RKO (cell line): ENCODE measurements at regions not wholly inside any gene's neighbourhood (a gene's known extent, or its start where the extent isn't known, plus 50 kb on each side); places are given as distances from the start of the nearest gene placed in this dataset.
"Not testable (repeated sequence)": the region's sequence is repeated elsewhere in the genome, so short reads cannot be mapped to it uniquely, and the experiment has no call there.

Source experiments
- DNase-seq: peaks from one replicate; pipeline ENCODE4 v3.0.0-alpha.2; 2016; ENCODE audit warnings: low spot score

DNA sequence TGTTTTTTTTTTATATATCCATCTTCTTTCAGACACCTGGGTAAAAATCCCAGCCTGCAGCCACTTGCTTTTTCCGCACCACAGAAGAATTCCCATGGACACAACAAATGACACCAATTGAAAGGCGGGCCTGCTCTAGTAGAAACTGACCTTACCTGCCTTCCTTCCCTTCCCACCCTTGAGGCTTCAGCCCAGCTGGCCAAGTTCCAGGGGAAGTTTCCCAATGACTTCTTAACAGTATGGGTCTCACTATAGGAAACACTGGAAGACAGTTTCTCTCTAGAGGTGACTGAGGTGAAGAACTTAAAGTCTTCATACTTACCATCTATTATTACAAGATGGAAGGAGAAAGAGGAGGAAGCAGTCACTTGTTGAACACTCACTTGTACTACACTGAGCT, 714.2 kb upstream of the NR2F2 start:
- DNase-seq: no peak

- no peak for DNase-seq
Measured at GRCh38 chr15:95620934-95621579, 709.4 kb upstream of the NR2F2 start.

DNA sequence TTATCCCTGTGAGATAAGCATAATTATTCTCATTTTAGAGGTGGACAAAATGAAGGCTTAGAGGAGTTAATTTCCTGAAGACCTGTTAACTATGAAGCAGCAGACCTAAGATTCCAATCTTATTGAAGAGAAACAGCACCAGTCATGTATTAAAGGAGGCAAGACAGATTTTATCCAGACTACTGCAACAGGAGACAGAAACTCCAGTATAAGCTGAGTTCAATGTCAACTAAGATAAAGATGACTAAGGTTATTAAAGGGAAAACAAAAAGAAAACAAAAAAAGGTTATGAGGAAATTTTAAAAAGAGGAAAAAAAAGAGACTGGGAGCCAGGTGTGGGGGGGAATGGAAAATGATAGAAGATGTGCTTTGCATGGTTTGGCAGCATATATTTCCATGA, 707.7 kb upstream of the NR2F2 start:
- DNase-seq: no peak

DNA sequence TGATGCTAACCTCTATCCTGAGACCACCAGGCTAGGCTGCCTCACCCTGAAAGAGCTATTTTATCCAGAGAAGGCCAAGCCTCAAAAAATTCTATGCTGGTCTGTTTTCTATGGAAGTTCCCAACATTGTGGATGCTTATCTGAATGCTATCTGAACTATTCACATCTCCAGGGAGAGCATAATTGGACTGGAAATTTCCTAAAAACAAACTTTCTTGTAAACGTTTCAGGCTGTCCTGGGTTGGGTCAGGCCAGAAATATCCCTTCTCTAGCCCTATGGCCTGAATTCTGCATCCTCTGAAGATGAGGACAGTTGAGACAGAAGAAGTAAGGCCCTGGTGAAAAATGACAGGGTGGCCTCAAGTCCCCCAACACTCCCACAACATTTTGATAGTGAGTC, 706.4 kb upstream of the NR2F2 start:
- no peak for DNase-seq

- no peak for DNase-seq
Measured at GRCh38 chr15:95624616-95625361, 705.7 kb upstream of the NR2F2 start.

DNA sequence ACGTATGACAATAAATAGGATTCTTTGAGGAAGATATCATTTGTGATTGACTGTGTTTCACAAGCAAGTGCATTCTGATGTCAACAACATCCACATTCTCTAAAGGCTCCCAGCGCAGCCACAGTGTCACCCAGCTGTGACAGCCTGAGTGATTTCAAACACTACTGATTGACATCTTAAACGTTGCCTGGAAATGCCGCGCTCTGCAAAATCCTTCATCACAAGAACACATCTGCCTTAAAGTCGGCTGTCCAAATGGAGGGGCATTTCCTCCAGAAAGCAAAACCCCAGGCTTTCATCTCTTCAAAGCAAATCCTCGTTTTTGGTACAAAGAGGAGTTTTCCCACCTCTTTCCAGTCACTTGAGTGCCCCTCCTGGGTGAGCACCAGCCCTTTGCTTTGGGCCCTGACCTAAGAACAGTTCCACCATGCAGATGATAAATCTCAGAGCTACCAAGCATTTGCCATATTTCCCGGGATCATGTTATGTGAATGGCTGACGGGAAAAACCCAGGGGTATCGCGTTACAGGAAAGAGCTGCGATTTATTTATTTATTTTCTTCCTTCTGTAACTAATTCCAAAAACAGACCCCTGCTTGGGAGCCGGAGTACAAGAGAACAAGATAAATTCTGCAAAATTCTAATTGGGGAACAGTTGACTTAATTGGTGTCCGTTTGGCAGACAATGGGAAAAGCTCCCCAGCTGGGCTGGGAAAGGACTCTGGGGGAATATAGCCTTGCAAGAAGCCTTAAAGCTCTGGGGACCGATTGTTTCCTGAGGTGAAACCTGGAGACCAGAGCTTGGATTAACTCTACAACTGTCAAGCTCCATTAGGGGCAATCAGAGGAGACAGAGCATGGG, 703.8 kb upstream of the NR2F2 start:
- DNase-seq: no peak

- no peak for DNase-seq
Measured at GRCh38 chr15:95629503-95630168, 700.9 kb upstream of the NR2F2 start.

GRCh38 chr15:95630683-95631082, 699.8 kb upstream of the NR2F2 start:
- no peak for DNase-seq

DNA sequence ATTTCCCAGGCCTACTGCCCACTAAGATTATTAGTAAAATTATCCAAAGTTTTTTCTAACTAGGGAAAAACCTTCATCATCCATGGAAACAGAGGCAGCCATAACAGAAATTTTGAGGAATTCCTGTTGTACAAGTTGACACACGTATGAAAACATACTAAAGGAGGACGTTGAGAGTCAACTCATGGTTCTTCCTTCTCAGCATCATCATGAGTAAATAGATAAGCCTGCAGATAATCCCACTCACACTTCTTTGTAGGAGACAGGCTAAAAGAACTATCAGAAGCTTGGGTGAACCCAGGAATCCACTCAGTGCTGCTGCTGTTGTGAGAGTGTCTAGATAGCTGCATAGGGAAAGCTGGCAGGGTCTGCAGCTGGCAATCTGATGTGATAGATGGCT, 694.8 kb upstream of the NR2F2 start:
- no peak for DNase-seq

DNA sequence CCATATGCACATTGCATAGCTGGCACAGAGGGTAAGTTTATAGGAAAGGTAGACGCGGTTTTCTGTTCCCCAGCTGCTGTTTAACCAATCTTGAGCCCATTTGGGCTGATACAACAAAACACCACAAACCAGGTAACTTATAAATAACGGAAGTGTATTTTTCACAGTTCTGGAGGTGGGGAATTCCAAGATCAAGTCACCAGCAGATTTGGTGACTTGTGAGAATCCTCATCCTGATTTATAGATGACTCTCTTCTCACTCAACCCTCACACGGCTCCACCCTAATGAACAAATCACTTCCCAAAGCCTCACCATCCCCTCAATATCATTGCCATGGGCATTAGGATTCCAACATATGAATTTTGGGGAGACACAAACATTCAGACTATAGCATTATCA, 694.4 kb upstream of the NR2F2 start:
- DNase-seq: no peak

GRCh38 chr15:95637234-95637633, 693.3 kb upstream of the NR2F2 start:
- not testable (repeated sequence) for DNase-seq

GRCh38 chr15:95639208-95639607, 691.3 kb upstream of the NR2F2 start:
- DNase-seq: no peak

- no peak for DNase-seq
Measured at GRCh38 chr15:95644100-95644875, 686.2 kb upstream of the NR2F2 start.

DNA sequence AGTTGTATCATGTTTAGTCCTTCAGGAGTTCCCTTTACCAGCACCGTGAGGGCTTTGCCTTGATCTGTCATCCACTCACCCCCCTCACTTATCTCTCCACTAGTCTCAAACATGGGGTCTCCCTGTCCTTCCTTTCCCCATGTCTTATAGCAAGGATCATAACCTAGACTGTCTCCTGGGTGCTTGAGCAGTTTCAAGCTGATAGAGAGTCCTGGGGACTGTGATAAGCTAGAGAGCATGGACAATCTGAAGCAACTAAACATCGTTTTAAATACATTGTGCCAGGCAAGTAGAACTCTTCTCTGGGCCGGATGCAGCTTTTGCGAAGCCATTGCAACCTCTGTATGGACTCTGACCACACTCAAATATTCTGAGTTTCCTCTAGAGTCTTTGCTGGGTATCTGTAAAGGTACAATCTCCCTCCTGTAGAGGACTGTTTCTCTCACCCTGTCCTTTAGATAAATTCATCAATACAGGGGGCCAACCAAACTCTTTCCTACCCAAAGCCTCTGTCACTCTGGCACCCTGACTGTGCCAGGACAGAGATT, 684.6 kb upstream of the NR2F2 start:
- DNase-seq: no peak

DNA sequence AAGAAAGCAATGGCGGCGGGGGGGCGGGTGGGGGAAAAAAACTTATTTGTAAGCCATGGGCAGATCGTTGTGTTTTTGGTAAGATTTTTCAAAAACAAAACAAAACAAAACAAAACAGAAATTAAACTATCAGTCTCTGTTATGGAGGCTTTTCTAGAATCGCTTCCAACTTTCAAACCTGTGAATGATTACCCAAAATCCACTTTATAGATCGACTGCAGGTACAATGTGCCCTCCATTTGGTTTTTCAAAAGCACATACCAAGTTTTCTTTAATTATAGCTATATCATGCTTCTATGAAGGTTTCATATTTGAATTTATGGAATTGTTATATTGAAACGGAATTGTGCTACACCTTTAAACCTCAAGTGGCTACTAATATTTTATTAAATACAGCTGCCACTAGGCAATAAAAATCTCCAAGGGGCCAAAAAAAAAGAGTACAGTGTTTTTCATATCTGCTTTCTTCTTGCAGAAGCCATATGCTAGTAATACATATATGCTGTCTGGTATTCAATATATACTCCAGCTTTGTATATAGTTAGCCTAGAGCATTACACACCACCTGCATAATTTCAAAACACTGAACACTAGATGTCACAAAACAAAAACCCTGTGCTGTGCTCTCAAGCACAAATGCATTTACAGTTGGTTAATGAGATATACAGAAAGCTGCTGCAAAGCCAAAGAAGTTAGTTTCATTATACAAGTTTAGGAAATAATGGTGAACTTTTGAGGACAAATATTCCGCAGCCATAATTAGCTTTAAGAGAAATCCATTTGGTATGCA, 683.8 kb upstream of the NR2F2 start:
- DNase-seq: no peak

DNA sequence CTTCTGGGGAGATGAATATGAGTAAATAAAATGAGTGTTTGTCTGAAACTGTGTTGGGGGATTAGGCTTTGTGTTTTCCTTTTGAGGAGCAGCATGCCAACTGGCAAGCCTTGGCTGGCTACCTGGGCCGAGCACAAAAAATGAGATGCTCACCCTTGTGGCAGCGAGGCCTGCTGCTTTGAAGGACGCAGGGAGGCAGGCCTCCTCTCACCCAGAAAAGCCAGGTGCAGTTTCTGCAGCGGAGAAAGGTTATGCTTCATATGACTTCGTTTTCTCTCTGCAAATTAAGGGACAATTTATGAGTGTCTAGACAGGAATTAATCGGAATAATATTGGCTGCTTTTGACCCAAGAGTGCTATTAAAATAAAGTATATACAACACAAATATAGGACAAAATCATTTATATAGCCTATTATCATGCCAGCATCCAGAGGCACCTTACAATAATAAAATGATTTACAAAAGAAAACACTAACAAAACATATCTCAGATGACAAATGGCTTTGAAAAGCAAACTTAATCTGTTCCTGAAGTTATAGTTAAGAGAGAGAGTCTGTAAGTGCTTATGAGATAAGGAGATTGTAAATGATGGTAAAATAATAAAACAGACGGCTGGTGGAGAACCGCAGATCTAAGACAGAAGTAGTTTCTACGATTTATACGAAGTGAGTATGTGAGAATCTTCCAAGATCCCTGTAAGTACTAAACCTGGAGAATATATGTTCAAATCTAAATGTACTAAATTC, 682.8 kb upstream of the NR2F2 start:
- no peak for DNase-seq

- no peak for DNase-seq
Measured at GRCh38 chr15:95653361-95653805, 677.1 kb upstream of the NR2F2 start.

DNA sequence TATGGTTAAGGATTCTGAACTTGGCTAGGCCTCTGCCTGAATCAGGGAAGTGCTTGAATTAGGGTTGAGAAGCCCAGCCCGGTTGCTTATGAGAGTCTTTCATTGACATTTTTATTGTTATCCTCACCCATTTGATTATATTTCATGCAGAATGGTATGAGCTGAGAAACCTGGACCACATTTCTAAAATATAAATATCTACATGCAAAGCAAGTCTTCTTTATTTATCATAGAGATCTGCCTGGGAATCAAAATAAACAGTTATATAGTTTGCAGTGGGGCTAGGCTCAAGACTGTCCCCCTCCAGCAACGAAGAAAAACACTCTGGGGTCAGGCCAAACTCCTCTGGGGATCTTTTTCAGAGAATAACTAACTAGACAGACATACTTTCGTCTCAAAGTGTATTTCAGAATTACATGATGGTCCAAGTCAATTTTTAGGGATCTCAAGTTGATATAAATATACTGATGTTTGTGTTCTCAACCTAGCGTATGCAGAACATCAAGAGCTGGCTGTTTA, 675.4 kb upstream of the NR2F2 start:
- no peak for DNase-seq

DNA sequence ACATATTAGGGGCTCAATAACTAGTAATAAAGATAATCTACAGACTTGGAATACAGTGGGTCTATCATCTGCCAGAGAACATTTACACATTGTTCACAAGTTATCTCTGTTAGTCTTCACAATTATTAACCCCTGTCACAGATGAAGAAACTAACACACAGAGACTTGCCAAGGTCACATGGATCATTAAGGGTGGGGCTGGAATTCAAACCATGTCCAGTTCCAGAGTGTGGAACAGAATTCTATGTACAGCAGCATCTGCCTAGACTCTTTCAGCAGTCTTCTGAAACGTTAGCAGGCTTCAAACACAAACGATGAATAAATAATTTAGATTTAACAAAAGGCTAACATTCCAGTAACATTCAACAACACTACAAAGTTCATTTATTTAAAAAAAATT, 673.9 kb upstream of the NR2F2 start:
- DNase-seq: no peak
